SK-N-MC (cell line): ENCODE measurements at regions not wholly inside any gene's neighbourhood (a gene's known extent, or its start where the extent isn't known, plus 50 kb on each side); places are given as distances from the start of the nearest gene placed in this dataset.

Experiments
- EZH2 ChIP-seq: fragments of 200-600 bp; sonication (generic); IDR thresholded peaks from one replicate; pipeline ENCODE4 v1.6.1; 2017; ENCODE audit warnings: antibody characterized with exemption
- POLR2AphosphoS5 ChIP-seq: IDR thresholded peaks from 2 replicates; pipeline ENCODE4 v1.6.1; 2012; ENCODE audit warnings: mild to moderate bottlenecking, low read depth, low read length, borderline replicate concordance

DNA sequence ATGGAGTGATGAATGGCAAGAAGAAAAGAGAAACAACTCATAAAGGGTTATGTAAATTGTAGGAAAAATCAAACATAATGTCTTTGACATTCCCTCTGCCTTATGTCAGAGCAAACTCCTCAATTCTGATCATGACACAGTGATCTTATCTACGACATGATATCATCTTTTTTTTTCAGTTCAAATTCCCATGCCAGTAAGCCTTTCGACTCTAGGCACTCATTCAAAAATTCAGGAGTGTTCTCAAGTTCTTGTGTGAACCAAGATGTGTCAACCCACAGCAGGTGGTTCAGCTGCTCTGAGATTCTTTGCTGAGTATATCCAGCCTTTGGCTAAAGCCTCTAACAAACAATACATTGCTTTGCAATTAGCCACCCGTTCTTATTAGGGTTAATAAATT lies 97.1 kb upstream of the ESRRG start:
- TF ChIP-seq POLR2AphosphoS5: no peak
- no peak for TF ChIP-seq EZH2
